IMR-90 (cell line): ENCODE measurements at regions not wholly inside any gene's neighbourhood (a gene's known extent, or its start where the extent isn't known, plus 50 kb on each side); places are given as distances from the start of the nearest gene placed in this dataset.

Source experiments
- ATAC-seq: fragments of 200-7000 bp; cut with Tn5 transposase; 2 replicates; pipeline ENCODE4 v1.9.1; 2020; ENCODE audit warnings: low read depth, mild to moderate bottlenecking, moderate library complexity
- BruUV-seq: library from RNA; stranded (reverse); fragments of 400-500 nt; replicated peaks from 2 replicates; lab custom pipeline; 2021; lab: Mats Ljungman, UMichigan
- CTCF ChIA-PET: fragments of 300-600 bp; formaldehyde crosslinking; extraction: SDS; loops from one replicate; lab custom pipeline; 2021; ENCODE audit warnings: antibody characterized with exemption; lab: Yijun Ruan, JAX
- POLR2A ChIA-PET: fragments of 300-600 bp; sonication (Branson Sonifier 250); formaldehyde crosslinking; loops from one replicate; lab custom pipeline; 2022; ENCODE audit warnings: antibody characterized with exemption; ENCODE audit not compliant: unreplicated experiment; lab: Charles Lee
- DNase-seq: peaks from one replicate; pipeline ENCODE4 v3.0.0; 2013
- H2AFZ ChIP-seq: replicated peaks from 2 replicates; pipeline ENCODE3; 2013; ENCODE audit warnings: low read length, mild to moderate bottlenecking; ENCODE audit not compliant: poor library complexity
- H2AK5ac ChIP-seq: 2 replicates; pipeline ENCODE4 v1.6.1; 2013; ENCODE audit warnings: low read depth, low read length, inconsistent platforms
- H2AK9ac ChIP-seq: replicated peaks from 2 replicates; pipeline ENCODE3; 2013; ENCODE audit warnings: mild to moderate bottlenecking, low read depth, low read length, moderate library complexity; ENCODE audit not compliant: poor library complexity
- H2BK120ac ChIP-seq: 2 replicates; pipeline ENCODE4 v1.6.1; 2013; ENCODE audit warnings: low read depth, low read length, inconsistent platforms
- H2BK15ac ChIP-seq: 3 replicates; pipeline ENCODE4 v1.6.1; 2013; ENCODE audit warnings: low read depth, low read length, inconsistent platforms
- H2BK20ac ChIP-seq: 2 replicates; pipeline ENCODE4 v1.6.1; 2013; ENCODE audit warnings: low read depth, mild to moderate bottlenecking, inconsistent platforms, low read length, moderate library complexity
- H2BK5ac ChIP-seq: 2 replicates; pipeline ENCODE4 v1.6.1; 2013; ENCODE audit warnings: mild to moderate bottlenecking, low read depth, low read length, inconsistent platforms; ENCODE audit not compliant: poor library complexity, severe bottlenecking
- H3K14ac ChIP-seq: replicated peaks from 2 replicates; pipeline ENCODE4 v1.6.1; 2013; ENCODE audit warnings: low read depth, low read length, inconsistent platforms
- H3K18ac ChIP-seq: 2 replicates; pipeline ENCODE4 v1.6.1; 2013; ENCODE audit warnings: low read depth, low read length, control low read depth
- H3K23ac ChIP-seq: 2 replicates; pipeline ENCODE4 v1.6.1; 2013; ENCODE audit warnings: low read depth, low read length, inconsistent platforms
- H3K27ac ChIP-seq: 2 replicates; pipeline ENCODE4 v1.5.1; 2013; ENCODE audit warnings: mild to moderate bottlenecking, control low read depth, low read length; ENCODE audit not compliant: insufficient read depth
- H3K27me3 ChIP-seq: 2 replicates; pipeline ENCODE4 v1.6.1; 2013; ENCODE audit warnings: low read length; ENCODE audit not compliant: control insufficient read depth, insufficient read depth
- H3K36me3 ChIP-seq: 2 replicates; pipeline ENCODE4 v1.6.1; 2013; ENCODE audit warnings: low read length, mixed read lengths; ENCODE audit not compliant: control insufficient read depth, insufficient read depth
- H3K4ac ChIP-seq: 2 replicates; pipeline ENCODE4 v1.6.1; 2013; ENCODE audit warnings: low read depth, low read length, inconsistent platforms
- H3K4me1 ChIP-seq: 2 replicates; pipeline ENCODE4 v1.6.1; 2013; ENCODE audit warnings: low read length, mixed read lengths; ENCODE audit not compliant: control insufficient read depth, insufficient read depth
- H3K4me2 ChIP-seq: 2 replicates; pipeline ENCODE4 v1.6.1; 2013; ENCODE audit warnings: low read depth, mild to moderate bottlenecking, control low read depth, low read length, moderate library complexity
- H3K4me3 ChIP-seq: 2 replicates; pipeline ENCODE4 v1.5.1; 2013; ENCODE audit warnings: low read depth, mild to moderate bottlenecking, control low read depth, low read length, moderate library complexity; ENCODE audit not compliant: insufficient read depth
- H3K56ac ChIP-seq: 2 replicates; pipeline ENCODE4 v1.6.1; 2013; ENCODE audit warnings: low read length, inconsistent platforms; ENCODE audit not compliant: insufficient read depth; ENCODE audit errors: extremely low read depth
- H3K79me1 ChIP-seq, 2 experiments: 2 replicates each; pipeline ENCODE4 v1.6.1; 2013; ENCODE audit warnings: low read length in 2 of 2, inconsistent platforms in 1 of 2, low read depth in 1 of 2
- H3K9ac ChIP-seq: 2 replicates; pipeline ENCODE4 v1.6.1; 2013; ENCODE audit warnings: low read depth, low read length, control low read depth
- H3K9me1 ChIP-seq: 2 replicates; pipeline ENCODE4 v1.6.1; 2013; ENCODE audit warnings: low read length, inconsistent platforms; ENCODE audit not compliant: insufficient read depth
- H3K9me3 ChIP-seq: 2 replicates; pipeline ENCODE4 v1.6.1; 2013; ENCODE audit warnings: low read length; ENCODE audit not compliant: control insufficient read depth, insufficient read depth
- H4K20me1 ChIP-seq: 2 replicates; pipeline ENCODE4 v1.6.1; 2013; ENCODE audit warnings: low read length, inconsistent platforms; ENCODE audit not compliant: insufficient read depth
- H4K5ac ChIP-seq: 2 replicates; pipeline ENCODE4 v1.6.1; 2013; ENCODE audit warnings: mild to moderate bottlenecking, low read depth, low read length, control low read depth
- H4K8ac ChIP-seq, 2 experiments: 2 replicates each; pipeline ENCODE4 v1.6.1; 2013; ENCODE audit warnings: low read depth in 2 of 2, low read length in 2 of 2, control low read depth in 1 of 2, inconsistent platforms in 1 of 2
- H4K91ac ChIP-seq: 2 replicates; pipeline ENCODE4 v1.6.1; 2013; ENCODE audit warnings: low read depth, low read length, inconsistent platforms; ENCODE audit not compliant: insufficient read depth
- BHLHE40 ChIP-seq: fragments of 150-350 bp; IDR thresholded peaks from 2 replicates; pipeline ENCODE4 v1.6.1; 2016; ENCODE audit warnings: mild to moderate bottlenecking, low read depth, low read length
- CEBPB ChIP-seq: IDR thresholded peaks from 2 replicates; pipeline ENCODE4 v1.6.1; 2012; ENCODE audit warnings: low read depth, low read length, improper control_type of control experiment
- CHD1 ChIP-seq: IDR thresholded peaks from 2 replicates; pipeline ENCODE4 v1.6.1; 2012; ENCODE audit warnings: low read depth, low read length, improper control_type of control experiment
- CTCF ChIP-seq: conservative IDR thresholded peaks from 2 replicates; pipeline ENCODE4 v1.5.1; 2012; ENCODE audit warnings: mild to moderate bottlenecking, low read depth, low read length, improper control_type of control experiment
- ELK1 ChIP-seq: fragments of 150-350 bp; IDR thresholded peaks from 2 replicates; pipeline ENCODE4 v1.6.1; 2016; ENCODE audit warnings: low read depth, mild to moderate bottlenecking, low read length, moderate library complexity, borderline replicate concordance
- MAFK ChIP-seq: IDR thresholded peaks from 2 replicates; pipeline ENCODE4 v1.6.1; 2012; ENCODE audit warnings: low read depth, low read length, improper control_type of control experiment
- MAZ ChIP-seq: IDR thresholded peaks from 2 replicates; pipeline ENCODE4 v1.6.1; 2012; ENCODE audit warnings: low read depth, mild to moderate bottlenecking, low read length, improper control_type of control experiment, moderate library complexity, borderline replicate concordance
- POLR2A ChIP-seq: IDR thresholded peaks from 2 replicates; pipeline ENCODE4 v1.6.1; 2012; ENCODE audit warnings: mild to moderate bottlenecking, low read depth, low read length
- RAD21 ChIP-seq: IDR thresholded peaks from 2 replicates; pipeline ENCODE4 v1.6.1; 2012; ENCODE audit warnings: low read length, improper control_type of control experiment
- RCOR1 ChIP-seq: IDR thresholded peaks from 2 replicates; pipeline ENCODE4 v1.6.1; 2012; ENCODE audit warnings: mild to moderate bottlenecking, low read length, improper control_type of control experiment; ENCODE audit not compliant: insufficient replicate concordance
- RFX5 ChIP-seq: IDR thresholded peaks from 2 replicates; pipeline ENCODE4 v1.8.0; 2012; ENCODE audit warnings: low read depth, mild to moderate bottlenecking, low read length, moderate library complexity
- USF2 ChIP-seq: fragments of 150-350 bp; IDR thresholded peaks from 2 replicates; pipeline ENCODE4 v1.6.1; 2017; ENCODE audit warnings: mild to moderate bottlenecking, antibody characterized with exemption, low read length, low read depth
- WGBS, 2 experiments: methylation state at CpG; one replicate each; pipeline versions ENCODE4 v1.1.5 to v1.1.7; 2013; ENCODE audit warnings: missing lambda C conversion rate in 2 of 2; ENCODE audit not compliant: insufficient read length in 1 of 2; ENCODE audit errors: extremely low coverage in 2 of 2; 5-methylcytosine and 5-hydroxymethylcytosine counted together
- dilution Hi-C: fragments of 300-500 bp; cut with HindIII; formaldehyde crosslinking; loops from one replicate; pipeline ENCODE4 v1.14.3; 2018; ENCODE audit warnings: low sequenced_read_pairs; ENCODE audit not compliant: unreplicated experiment
- in situ Hi-C: fragments of 300-500 bp; cut with MboI; formaldehyde crosslinking; loops from 3 replicates; pipeline ENCODE4 v1.14.3; 2019; ENCODE audit warnings: low sequenced_read_pairs, inconsistent platforms, mixed read lengths
- intact Hi-C: fragments of 100-400 bp; cut with micrococcal nuclease; formaldehyde crosslinking; loops from 2 replicates; pipeline ENCODE4 v1.10.0; 2022

GRCh38 chr12:38538319-38538718 lies 221.7 kb downstream of the ALG10B start:
- no peak overlapping the region for H2AFZ ChIP-seq
- H3K56ac ChIP-seq = no peak overlapping the region
- TF ChIP-seq CHD1 (no peak), MAZ (no peak), ELK1 (no peak), BHLHE40 (no peak), POLR2A (no peak), MAFK (no peak), RAD21 (no peak), RFX5 (no peak), USF2 (no peak), RCOR1 (no peak), CTCF (no peak), CEBPB (no peak)
- no peak overlapping the region for H2BK5ac ChIP-seq
- H2AK5ac ChIP-seq = no peak overlapping the region
- no peaks in the 10 kb centered on the region for H3K4me1 ChIP-seq
- ChIA-PET CTCF (no interaction called here), POLR2A (no interaction called here)
- no peaks in the 10 kb centered on the region for H3K79me1 ChIP-seq
- no peak overlapping the region for H3K4me2 ChIP-seq
- WGBS, 2 experiments = no CpG with 5 or more reads among the region's 4 CpGs
- H3K23ac ChIP-seq = no peak overlapping the region
- H3K9ac ChIP-seq = no peak overlapping the region
- H3K9me3 ChIP-seq = peaks cover 5% of the 10 kb centered on the region
- H3K14ac ChIP-seq = no peak overlapping the region
- intact Hi-C loops (no loop called here), in situ Hi-C loops (no loop called here), dilution Hi-C loops (no loop called here)
- H2BK15ac ChIP-seq = no peak overlapping the region
- no peaks in the 10 kb centered on the region for H3K27me3 ChIP-seq
- no peak overlapping the region for H3K27ac ChIP-seq
- no peaks in the 10 kb centered on the region for H3K9me1 ChIP-seq
- H3K4me3 ChIP-seq = no peak overlapping the region
- no peaks in the 10 kb centered on the region for H3K36me3 ChIP-seq
- no peak overlapping the region for H2BK20ac ChIP-seq
- ATAC-seq = no peak
- H4K20me1 ChIP-seq = no peaks in the 10 kb centered on the region
- H3K4ac ChIP-seq = no peak overlapping the region
- BruUV-seq = no TSS peak
- no peak overlapping the region for H3K18ac ChIP-seq
- DNase-seq = no peak
- no peak overlapping the region for H4K5ac ChIP-seq
- H4K91ac ChIP-seq = no peak overlapping the region
- no peak overlapping the region for H2BK120ac ChIP-seq
- no peak overlapping the region for H4K8ac ChIP-seq
- no peak overlapping the region for H2AK9ac ChIP-seq
